ENCODE measurements at regions not wholly inside any gene's neighbourhood (a gene's known extent, or its start where the extent isn't known, plus 50 kb on each side); places are given as distances from the start of the nearest gene placed in this dataset.

DNA sequence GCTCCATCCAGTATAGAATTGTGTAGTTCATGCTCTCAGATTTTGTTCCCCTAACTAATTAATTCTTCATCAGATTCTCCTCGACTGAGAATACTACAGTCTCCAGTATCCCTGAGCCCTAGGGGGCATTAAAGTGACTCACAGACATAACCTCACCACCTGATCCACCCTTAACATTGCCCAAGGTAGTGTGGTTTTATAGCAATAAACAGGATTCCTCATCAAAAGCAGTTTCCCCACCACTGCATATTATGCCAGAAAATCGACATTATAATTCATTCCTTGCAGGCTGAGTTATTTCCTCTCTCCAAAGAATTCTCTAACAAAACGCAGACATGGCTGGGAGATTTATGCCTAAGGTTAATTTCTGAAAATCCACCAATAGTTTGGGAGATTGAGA lies 1402.5 kb upstream of the CELF2 start:
- no peak for DNase-seq

- DNase-seq, result no peak
Observed at GRCh38 chr10:9621216-9621615, 1396.5 kb upstream of the CELF2 start.

DNA sequence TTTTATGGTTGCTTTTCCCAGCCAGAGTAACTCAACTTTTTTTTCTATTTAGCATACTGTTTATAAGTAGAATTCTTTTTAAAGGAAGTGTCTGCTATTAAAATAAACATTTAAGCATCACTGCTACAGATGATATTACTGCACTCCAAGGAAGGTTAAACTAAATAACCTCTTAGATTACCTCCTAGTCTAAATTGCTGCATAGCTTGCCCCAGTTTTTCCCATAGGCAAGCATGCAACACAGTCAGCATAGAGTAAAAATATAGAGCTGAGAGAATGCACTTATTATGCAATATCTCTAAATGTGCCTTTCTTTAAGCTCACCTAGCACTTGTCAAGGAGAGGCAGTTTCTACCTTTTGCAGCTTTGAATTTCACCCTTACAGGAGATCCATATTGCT lies 1392.4 kb upstream of the CELF2 start:
- no peak for DNase-seq

DNA sequence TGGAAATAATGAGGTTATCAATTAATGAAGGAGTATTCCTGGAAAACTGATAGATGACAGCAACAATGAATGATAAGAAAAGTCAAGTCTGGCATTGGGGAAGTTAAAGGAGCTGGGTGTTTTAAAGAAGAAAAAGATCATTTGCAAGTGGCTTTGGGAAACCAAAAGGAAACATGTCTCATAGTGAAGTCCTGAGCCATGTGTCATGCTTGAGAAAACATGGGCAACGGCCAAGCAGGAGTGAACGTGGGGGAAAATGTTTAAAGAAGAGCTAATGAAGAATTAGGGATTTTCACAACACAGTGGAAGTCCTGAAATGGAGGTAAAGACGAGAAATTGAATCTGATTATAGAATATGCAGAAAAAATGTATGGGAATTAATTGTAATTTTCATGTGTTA lies 1383.2 kb upstream of the CELF2 start:
- DNase-seq, result no peak

DNA sequence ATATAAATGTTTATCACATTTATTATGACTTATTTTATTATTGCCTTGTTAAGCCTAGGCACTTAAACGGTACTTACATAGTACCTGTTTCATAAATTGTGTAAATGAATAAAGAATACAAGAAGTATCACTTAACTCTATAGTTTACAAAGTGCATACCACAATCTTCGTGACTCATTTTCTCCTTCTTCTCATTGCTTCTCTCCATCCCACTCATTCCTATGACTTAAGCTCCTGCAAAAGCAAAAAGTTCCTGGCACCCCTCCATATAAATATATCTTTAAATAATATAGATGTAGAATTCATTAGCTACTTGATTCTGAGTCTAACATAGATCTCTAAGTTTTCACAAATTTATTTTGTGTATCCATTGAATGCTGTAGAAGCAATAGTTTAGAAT lies 1382.0 kb upstream of the CELF2 start:
- no peak for DNase-seq

DNA sequence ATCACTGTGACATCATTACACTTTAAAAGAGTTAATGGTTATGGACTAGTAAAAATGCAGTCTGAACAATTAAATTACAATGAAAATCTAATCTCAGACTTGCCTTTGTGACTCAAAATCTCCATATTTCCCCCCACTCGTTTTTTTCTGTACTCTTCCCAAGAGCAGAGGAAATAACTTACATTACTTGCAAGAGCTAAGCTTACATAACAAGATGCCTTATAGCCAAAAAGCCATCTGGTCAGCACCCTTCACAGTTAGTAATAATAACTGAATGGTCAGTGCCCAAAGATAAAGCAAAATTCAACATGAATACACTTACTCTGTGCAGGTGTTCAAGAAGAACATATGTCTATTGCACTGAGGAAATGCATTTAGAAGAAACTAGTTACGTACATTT lies 1381.5 kb upstream of the CELF2 start:
- DNase-seq, result no peak

GRCh38 chr10:9643782-9644181 lies 1373.9 kb upstream of the CELF2 start:
- no peak for DNase-seq

DNA sequence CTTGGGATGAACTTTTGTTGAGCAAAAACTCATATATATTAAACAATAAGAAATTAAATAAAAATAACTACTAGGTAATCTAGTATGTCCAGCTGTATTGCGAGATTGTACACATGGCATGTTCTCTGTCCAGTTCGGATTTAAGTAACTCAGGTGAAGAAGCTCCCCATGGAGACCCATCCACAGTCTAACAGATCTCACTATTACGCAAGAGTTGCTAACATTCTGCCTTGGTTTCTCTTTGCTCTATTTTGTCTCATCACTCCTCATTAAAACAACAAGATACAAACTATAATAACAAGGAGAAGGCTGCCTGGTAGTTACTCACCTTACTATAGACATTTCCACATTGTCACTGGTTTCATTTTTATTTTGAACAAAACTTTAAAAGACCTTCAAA lies 1372.3 kb upstream of the CELF2 start:
- no peak for DNase-seq

- no peak for DNase-seq
Observed at GRCh38 chr10:9645928-9646600, 1371.6 kb upstream of the CELF2 start.

GRCh38 chr10:9654261-9654660 lies 1363.4 kb upstream of the CELF2 start:
- DNase-seq, result no peak

DNA sequence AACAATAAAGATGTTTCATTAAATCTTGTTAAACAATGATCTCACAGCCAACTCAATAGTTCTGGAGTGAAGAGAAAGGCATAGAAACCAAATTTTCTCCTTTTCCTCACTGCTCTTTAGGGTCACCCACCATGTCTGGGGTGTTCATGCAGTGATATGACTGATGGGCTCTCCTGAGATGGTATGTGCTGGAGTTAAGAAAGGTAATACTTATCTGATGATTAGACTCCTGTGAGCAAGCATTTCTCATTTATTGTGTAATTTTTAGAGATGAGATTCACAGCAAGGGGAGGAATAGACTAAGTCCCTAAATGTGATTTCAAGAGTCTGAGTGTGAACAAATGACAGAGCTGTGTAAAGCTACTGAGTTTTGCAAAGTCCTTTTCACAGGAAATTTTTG lies 1361.3 kb upstream of the CELF2 start:
- no peak for DNase-seq

DNA sequence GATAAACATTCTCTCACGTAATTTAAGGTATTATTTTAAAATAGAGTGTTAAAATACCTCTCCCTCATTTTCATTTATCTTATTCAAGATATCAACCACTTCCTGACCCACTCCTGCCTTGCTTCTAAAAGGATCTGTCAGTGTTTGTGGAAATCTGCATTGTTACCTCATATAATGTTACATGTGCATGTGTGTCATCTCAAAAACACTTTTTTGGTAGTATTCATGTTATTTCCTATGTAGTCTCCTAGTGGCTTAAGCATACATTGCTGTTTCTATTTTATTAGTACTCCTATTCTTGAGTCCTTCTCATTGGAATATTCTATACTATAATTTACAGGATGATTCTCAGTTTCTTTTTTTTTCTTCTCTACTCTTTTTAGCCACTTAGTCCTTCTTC lies 1360.7 kb upstream of the CELF2 start:
- no peak for DNase-seq

GRCh38 chr10:9657530-9657929 lies 1360.1 kb upstream of the CELF2 start:
- DNase-seq, result no peak

GRCh38 chr10:9668411-9668810 lies 1349.3 kb upstream of the CELF2 start:
- DNase-seq, result no peak

- no peak for DNase-seq
Observed at GRCh38 chr10:9670911-9671310, 1346.8 kb upstream of the CELF2 start.

DNA sequence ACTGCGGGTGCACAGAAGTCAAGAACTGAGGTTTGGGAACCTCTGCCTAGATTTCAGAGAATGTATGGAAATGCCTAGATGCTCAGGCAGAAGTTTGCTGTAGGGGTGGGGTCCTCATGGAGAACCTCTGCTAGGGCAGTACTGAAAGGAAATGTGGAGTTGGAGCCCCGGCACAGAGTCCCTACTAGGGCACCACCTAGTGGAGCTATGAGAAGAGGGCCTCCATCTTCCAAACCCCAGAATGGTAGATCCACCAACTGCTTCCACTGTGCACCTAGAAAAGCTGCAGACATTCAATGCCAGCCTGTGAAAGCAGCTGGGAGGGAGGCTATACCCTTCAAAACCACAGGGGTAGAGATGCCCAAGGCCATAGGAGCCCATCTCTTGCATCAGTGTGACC lies 1336.0 kb upstream of the CELF2 start:
- no peak for DNase-seq

DNA sequence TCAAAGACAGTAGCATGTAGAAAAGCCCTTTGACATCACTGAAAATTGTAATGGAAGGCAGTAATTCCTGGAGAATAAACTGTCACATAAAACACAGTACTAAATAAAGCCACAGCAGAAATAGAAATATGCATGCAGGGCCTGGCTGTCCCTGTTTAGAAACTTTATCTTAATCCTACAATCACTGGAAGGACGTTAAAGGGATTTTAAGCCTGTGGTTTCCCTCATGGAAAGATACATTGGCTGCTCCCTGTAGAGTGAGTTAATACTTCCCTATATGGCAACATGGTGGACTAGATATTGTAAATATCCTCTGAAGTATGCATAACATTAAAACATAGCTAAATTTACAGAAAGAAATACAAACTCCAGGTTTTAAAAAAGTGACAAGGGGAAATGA lies 1334.9 kb upstream of the CELF2 start:
- no peak for DNase-seq

- no peak for DNase-seq
Observed at GRCh38 chr10:9684186-9684585, 1333.5 kb upstream of the CELF2 start.

GRCh38 chr10:9685596-9685995 lies 1332.1 kb upstream of the CELF2 start:
- DNase-seq, result no peak

DNA sequence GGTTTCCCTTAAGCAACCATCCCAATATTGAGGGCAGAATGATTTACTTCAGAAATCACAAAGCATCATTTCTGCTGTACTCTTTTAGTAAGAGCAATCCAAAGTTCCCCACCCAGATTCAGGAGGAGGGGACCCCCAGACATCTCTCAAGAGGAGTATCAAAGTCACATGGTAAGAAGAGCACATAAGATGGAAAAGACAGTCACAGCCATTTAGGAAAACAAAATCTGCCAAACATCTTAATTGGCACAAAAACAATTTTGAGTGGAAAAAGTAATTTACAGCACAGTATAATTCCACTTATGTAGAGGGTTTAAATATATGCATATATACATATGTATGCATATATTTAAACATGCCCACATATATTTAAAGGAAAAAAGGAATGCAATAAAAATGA lies 1329.0 kb upstream of the CELF2 start:
- DNase-seq, result no peak

- DNase-seq, result no peak
Observed at GRCh38 chr10:9707216-9707615, 1310.5 kb upstream of the CELF2 start.

DNA sequence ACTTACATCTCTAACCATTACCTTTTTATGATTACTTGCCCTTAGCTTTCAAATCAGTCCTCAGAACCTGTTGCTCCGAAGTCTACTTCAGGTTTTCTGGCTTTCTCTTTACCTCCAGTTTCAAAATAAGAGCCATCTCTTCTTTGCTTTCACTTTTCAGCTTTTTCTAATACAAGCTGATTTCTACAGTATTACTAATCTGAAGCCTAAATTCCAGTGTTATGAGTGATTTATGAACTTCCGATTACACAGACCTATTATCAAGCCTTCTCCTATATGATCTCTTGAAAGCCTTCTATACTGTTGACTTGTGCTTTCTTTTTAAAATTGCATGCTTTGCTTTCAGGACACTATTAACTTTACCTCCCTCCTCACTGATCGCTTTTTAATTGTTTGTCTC lies 1307.8 kb upstream of the CELF2 start:
- no peak for DNase-seq

GRCh38 chr10:9712393-9712792 lies 1305.3 kb upstream of the CELF2 start:
- no peak for DNase-seq

DNA sequence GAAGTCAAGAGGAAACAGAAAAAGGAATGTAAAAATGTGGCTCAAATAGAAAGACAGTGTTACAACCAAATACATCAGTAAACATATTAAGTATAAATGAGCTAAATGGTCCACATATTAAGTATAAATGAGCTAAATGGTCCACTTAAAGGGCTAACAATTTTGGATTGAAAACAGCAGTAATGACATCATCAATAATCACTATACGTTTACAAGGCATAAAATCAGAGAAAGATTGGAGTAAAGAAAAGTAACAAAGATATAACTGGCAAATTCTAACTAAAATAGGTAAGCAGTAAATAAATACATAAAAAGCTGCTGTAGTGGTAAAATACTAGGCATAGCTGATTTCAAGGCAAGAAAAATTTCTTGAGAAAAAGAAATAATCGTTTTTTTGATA lies 1298.4 kb upstream of the CELF2 start:
- DNase-seq, result no peak

- DNase-seq, result no peak
Observed at GRCh38 chr10:9733766-9734165, 1283.9 kb upstream of the CELF2 start.

DNA sequence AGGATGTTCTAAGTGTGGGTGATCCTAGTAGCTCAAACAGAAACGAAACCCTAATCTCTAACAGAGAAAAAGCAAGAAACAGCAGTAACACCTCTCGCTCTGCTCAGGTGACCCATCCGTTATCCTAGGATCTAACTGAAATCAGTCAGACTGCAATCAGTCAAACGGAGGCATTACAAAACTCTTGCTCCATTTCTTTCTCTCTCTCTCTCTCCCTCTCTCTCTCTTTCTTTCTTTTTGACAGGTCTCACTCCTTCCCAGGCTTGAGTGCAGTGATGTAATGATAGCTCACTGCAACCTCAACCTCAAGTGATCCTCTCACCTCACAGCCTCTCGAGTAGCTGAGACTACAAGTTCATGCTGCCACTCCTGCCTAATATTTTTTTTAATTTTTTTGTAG lies 1283.5 kb upstream of the CELF2 start:
- DNase-seq, result no peak

Measured in DMS79 treated with DMSO at 0.1 percent for 48 hours (cell line).